GM12873 (cell line): ENCODE measurements at regions not wholly inside any gene's neighbourhood (a gene's known extent, or its start where the extent isn't known, plus 50 kb on each side); places are given as distances from the start of the nearest gene placed in this dataset.

Source experiments
- TF ChIP-seq, protein P1 (sequence below): IDR thresholded peaks from 2 replicates; pipeline ENCODE4 v1.5.1; 2012; ENCODE audit warnings: low read depth, mild to moderate bottlenecking, moderate library complexity, low read length, control low read depth; ENCODE audit not compliant: insufficient read depth; ENCODE audit errors: missing control alignments

DNA sequence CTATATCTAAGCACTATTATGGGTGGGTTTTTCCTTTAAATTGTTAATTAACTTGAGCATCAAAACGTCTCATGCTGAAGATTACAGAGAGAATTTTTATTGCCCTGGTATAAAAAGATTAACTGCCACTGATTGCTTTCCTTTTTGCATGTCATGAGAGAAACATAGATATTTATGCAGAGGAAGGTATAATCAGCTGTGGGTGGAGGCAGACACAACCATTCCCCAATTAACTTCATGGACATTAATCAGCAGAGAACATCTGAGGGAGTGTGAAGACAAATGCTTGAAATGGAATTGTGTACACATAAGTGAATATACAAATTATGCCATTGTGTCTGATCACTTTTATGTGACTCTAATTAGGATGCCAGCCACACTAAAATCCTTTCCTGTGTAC, 115.2 kb upstream of the CPHXL start:
- TF ChIP-seq, protein P1, sequence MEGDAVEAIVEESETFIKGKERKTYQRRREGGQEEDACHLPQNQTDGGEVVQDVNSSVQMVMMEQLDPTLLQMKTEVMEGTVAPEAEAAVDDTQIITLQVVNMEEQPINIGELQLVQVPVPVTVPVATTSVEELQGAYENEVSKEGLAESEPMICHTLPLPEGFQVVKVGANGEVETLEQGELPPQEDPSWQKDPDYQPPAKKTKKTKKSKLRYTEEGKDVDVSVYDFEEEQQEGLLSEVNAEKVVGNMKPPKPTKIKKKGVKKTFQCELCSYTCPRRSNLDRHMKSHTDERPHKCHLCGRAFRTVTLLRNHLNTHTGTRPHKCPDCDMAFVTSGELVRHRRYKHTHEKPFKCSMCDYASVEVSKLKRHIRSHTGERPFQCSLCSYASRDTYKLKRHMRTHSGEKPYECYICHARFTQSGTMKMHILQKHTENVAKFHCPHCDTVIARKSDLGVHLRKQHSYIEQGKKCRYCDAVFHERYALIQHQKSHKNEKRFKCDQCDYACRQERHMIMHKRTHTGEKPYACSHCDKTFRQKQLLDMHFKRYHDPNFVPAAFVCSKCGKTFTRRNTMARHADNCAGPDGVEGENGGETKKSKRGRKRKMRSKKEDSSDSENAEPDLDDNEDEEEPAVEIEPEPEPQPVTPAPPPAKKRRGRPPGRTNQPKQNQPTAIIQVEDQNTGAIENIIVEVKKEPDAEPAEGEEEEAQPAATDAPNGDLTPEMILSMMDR = no peak

GRCh38 chr16:75847172-75847571, 120.9 kb upstream of the CPHXL start:
- TF ChIP-seq, protein P1 = no peak

DNA sequence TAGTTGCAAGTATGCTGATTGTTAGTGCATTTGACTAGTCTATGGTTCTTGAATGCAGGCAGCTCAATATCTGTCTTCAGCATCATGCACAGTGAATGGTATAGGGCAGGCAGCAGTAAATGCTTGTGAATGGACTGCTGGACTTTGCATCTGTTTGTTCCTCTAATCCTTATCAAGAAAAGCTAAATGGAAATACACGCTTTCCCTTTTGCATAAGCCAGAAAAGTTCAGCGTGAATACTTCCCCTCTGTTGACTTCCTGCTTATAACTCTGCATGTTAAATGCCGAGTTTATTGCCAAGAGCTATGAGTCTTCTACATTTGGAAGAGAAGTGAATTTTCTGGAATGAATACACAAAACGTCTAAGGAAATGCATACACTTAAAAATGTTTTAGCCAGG, 127.9 kb upstream of the CPHXL start:
- TF ChIP-seq, protein P1 = no peak

DNA sequence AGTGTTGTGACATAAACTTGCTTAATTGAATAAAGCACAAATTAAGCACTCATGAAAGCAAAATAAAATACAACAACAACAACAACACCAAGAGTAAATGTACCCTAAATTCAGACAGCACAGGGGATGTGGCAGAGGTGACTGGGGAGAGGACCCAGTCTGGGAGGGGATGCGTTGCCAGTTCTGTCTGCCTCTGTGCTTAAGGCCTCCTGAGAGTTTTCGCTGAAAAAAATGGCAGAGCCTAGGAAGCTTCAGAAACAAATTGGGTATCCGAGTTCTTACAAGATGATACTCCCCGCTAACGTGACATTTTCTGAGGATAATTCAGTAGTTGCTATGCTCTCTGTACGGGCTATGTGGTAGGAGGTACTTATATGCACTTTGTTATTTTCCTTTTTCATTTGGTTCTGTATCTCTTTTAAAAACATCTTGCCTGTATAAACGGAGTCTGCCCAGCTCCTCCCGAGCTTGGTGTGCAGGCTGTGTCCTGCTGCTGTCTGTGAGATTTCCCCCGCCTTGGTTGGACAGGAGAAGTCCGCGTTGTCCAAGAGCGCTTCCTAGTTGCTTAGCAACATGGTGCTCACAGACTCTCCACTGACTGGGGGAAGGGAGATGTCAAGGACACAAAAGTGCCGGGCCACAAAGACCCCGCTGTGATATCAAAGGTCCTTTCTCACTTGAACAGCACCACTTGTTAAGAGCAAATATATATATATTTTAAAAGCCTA, 134.2 kb upstream of the CPHXL start:
- TF ChIP-seq, protein P1 = no peak

GRCh38 chr16:75861311-75862097, 135.2 kb upstream of the CPHXL start:
- TF ChIP-seq, protein P1 = no peak

DNA sequence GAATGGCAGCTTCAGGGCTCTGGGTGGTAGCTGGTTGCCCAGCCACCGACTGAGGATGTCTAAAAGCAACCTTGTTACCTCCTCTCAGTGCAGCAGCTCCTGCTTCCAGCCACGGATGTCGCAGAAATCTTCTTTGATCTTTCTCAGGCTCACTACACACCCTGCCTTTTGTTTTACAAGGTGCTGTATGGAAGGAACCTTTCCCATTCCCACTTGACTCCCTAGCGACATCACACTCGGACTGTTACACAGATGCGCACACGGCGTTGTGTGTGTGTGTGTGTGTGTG, 135.8 kb upstream of the CPHXL start:
- TF ChIP-seq, protein P1 = no peak

DNA sequence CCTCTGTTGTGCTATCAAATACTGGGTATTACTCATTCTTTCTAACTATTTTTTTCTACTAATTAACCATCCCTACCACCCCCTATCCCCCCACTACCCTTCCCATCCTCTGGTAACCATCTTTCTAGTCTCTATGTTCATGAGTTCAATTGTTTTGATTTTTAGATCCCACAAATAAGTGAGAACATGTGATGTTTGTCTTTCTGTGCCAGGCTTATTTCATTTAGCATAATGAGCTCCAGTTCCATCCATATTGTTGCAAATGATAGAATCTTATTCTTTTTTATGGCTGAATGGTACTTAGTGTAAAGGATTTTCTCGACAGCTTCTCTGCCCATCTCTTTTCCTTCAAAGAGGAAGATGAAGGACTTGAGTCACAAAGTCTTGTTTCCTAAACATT, 138.0 kb upstream of the CPHXL start:
- TF ChIP-seq, protein P1 = no peak
